HG02943 (cell line): ENCODE measurements at regions not wholly inside any gene's neighbourhood (a gene's known extent, or its start where the extent isn't known, plus 50 kb on each side); places are given as distances from the start of the nearest gene placed in this dataset.
"Not testable (repeated sequence)": the region's sequence is repeated elsewhere in the genome, so short reads cannot be mapped to it uniquely, and the experiment has no call there.

Source experiments
- ATAC-seq: cut with Tn5 transposase; IDR thresholded peaks from one replicate; pipeline ENCODE4 v1.9.1; 2021; ENCODE audit warnings: mild to moderate bottlenecking, low read depth, moderate library complexity; ENCODE audit not compliant: unreplicated experiment

- ATAC-seq, result no peak
Measured at GRCh38 chr2:80942766-80943165, 638.2 kb upstream of the LRRTM1 start.

- ATAC-seq, result no peak
Measured at GRCh38 chr2:80938463-80938862, 633.9 kb upstream of the LRRTM1 start.

- not testable (repeated sequence) for ATAC-seq
Measured at GRCh38 chr2:80931820-80932219, 627.3 kb upstream of the LRRTM1 start.

GRCh38 chr2:80930777-80931176 is 626.2 kb upstream of the LRRTM1 start:
- ATAC-seq, result no peak

- ATAC-seq, result no peak
Measured at GRCh38 chr2:80926168-80926567, 621.6 kb upstream of the LRRTM1 start.

- no peak for ATAC-seq
Measured at GRCh38 chr2:80896576-80896975, 592.0 kb upstream of the LRRTM1 start.

GRCh38 chr2:80894486-80894885 is 589.9 kb upstream of the LRRTM1 start:
- ATAC-seq, result no peak

- no peak for ATAC-seq
Measured at GRCh38 chr2:80893711-80894110, 589.2 kb upstream of the LRRTM1 start.

- no peak for ATAC-seq
Measured at GRCh38 chr2:80889009-80889408, 584.5 kb upstream of the LRRTM1 start.

GRCh38 chr2:80887841-80888378 is 583.4 kb upstream of the LRRTM1 start:
- no peak for ATAC-seq

GRCh38 chr2:80874374-80874773 is 569.8 kb upstream of the LRRTM1 start:
- no peak for ATAC-seq

- ATAC-seq, result no peak
Measured at GRCh38 chr2:80869858-80870438, 565.4 kb upstream of the LRRTM1 start.

GRCh38 chr2:80863147-80863714 is 558.7 kb upstream of the LRRTM1 start:
- no peak for ATAC-seq

- ATAC-seq, result no peak
Measured at GRCh38 chr2:80858965-80859364, 554.4 kb upstream of the LRRTM1 start.

- no peak for ATAC-seq
Measured at GRCh38 chr2:80856227-80856626, 551.7 kb upstream of the LRRTM1 start.

GRCh38 chr2:80854831-80855230 is 550.3 kb upstream of the LRRTM1 start:
- no peak for ATAC-seq

- ATAC-seq, result no peak
Measured at GRCh38 chr2:80852808-80853139, 548.2 kb upstream of the LRRTM1 start.

GRCh38 chr2:80852079-80852807 is 547.7 kb upstream of the LRRTM1 start:
- ATAC-seq, result no peak

GRCh38 chr2:80830891-80831290 is 526.3 kb upstream of the LRRTM1 start:
- no peak for ATAC-seq

- no peak for ATAC-seq
Measured at GRCh38 chr2:80822999-80823398, 518.4 kb upstream of the LRRTM1 start.

GRCh38 chr2:80815259-80815658 is 510.7 kb upstream of the LRRTM1 start:
- ATAC-seq, result no peak

- no peak for ATAC-seq
Measured at GRCh38 chr2:80786584-80786983, 482.0 kb upstream of the LRRTM1 start.
